ENCODE measurements at regions not wholly inside any gene's neighbourhood (a gene's known extent, or its start where the extent isn't known, plus 50 kb on each side); places are given as distances from the start of the nearest gene placed in this dataset.

DNA sequence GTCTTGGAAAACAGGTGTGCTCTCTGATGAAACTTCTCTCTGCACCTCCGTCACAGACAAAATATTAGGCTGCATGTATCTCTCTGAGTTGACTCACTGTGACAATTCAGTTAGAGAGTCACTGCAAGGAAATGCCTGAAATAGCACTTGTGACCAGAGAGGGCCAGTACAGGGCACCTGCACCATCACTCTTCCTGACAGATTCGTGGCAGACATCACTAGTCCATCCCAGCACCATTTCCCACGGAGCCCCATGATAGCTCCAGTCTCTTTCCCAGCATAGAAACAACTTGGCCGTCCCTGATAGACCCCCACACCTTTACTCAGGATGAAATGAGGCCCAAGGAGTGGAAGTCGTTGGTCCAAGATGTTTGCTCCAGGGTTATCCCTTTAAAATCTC lies 73.3 kb upstream of the ISX start:
- no peak overlapping the region for H3K4me3 ChIP-seq (ENCODE audit: low read depth, low read length)
- no peak for TF ChIP-seq CTCF (IDR thresholded peaks at IDR 0.05; ENCODE audit: control insufficient read depth, extremely low read depth, insufficient read depth)
- no peak for DNase-seq (ENCODE audit: low read depth)

- no peak for TF ChIP-seq CTCF (IDR thresholded peaks at IDR 0.05; ENCODE audit: control insufficient read depth, extremely low read depth, insufficient read depth)
- no peak overlapping the region for H3K4me3 ChIP-seq (ENCODE audit: low read depth, low read length)
- DNase-seq (ENCODE audit: low read depth), result no peak
These were observed 72.4 kb upstream of the ISX start for GRCh38 chr22:34993548-34993947.

DNA sequence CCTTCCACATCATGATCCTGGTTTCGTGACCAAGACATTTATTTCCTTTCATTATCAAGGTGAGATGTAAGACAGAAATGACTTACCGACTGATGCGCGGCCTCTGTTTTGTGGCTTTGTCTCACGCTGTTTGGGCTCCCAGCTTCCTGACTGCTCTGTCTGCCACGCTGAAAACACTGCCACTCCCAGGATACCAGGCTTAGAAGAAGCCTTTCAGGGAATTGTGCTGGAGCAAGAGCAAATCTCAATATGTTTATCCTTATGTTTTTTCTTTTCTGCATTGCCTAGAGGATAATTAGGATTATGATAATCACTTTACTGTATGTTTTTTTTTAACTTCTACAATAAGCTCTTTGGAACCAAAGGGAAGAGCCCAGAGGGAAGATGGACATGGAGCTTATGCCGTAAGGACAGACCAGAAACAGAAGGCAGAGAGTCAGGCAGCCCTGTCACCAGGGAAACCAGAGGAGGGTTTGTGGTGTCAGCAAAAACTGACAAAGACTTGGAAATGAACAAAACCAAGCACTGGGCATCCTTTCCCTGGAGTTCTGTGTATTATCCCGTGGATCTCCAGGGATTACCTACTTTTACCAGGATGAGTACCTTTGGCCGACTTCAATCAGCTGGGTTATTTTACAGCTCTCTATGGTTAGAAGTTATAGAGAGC lies 68.2 kb upstream of the ISX start:
- no peak for TF ChIP-seq CTCF (IDR thresholded peaks at IDR 0.05; ENCODE audit: control insufficient read depth, extremely low read depth, insufficient read depth)
- no peak overlapping the region for H3K4me3 ChIP-seq (ENCODE audit: low read depth, low read length)
- DNase-seq (ENCODE audit: low read depth), result no peak

- no peak for TF ChIP-seq CTCF (IDR thresholded peaks at IDR 0.05; ENCODE audit: control insufficient read depth, extremely low read depth, insufficient read depth)
- H3K4me3 ChIP-seq (ENCODE audit: low read depth, low read length), result no peak overlapping the region
- no peak for DNase-seq (ENCODE audit: low read depth)
These were observed 67.0 kb upstream of the ISX start for GRCh38 chr22:34998921-34999320.

DNA sequence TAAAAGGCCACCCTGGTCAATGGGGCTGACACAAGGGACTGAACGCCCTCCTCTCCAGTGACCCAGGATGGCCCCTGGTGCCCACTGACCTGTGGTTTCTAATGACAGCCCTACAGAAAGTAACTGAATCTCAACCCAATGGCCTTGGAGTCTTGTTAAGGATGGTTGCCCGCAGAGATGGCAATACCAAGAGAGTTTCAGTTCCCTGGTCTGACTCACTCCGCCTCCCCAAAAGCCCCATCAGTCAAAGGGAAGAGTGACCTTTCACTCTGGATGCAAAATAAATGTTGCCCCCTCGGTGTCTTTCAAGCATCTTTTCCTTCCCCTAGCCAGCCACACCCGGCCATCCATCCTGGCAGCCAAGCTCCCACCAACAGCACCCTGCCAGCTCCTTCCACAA lies 57.7 kb upstream of the ISX start:
- no peak overlapping the region for H3K4me3 ChIP-seq (ENCODE audit: low read depth, low read length)
- no peak for TF ChIP-seq CTCF (IDR thresholded peaks at IDR 0.05; ENCODE audit: control insufficient read depth, extremely low read depth, insufficient read depth)
- DNase-seq (ENCODE audit: low read depth), result no peak

DNA sequence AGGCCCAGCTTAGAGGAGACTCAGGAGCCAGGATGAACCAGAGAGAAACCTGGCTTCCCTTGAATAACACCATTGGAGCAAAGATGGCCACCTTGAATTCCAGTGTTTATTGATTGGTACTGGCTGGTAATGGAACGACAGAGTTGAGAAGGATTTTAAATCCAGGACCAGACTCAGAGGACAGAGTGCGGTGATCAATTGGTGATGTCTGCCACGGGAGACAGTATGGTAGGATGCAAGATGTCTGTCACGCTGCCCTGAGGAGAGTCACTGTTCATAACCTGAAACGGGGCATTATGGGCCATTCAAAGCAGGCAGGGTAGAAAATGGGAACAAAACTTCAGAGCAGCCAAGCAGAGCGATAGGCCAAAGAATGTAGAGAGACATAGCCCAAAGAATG lies 55.4 kb upstream of the ISX start:
- H3K4me3 ChIP-seq (ENCODE audit: low read depth, low read length), result no peak overlapping the region
- DNase-seq (ENCODE audit: low read depth), result no peak
- no peak for TF ChIP-seq CTCF (IDR thresholded peaks at IDR 0.05; ENCODE audit: control insufficient read depth, extremely low read depth, insufficient read depth)

DNA sequence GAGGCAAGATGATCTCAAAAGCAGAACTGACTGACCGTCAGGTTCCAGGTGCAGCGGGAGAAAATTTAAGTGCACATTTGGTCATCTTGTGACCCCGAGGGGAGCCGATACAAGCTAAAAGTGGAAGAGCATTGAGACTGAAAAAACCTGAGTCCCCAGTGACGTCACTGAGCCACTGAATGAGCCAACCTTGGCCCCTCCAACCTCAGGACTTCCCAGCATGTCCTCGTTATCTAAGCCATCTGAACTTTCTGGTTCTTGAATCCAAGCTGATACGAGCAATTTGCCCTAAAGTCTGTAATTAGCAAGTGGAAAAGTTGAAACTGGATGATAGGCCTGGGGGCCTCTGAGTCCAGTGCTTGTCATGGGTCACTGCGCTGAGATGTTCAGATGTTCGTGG lies 51.1 kb upstream of the ISX start:
- H3K4me3 ChIP-seq (ENCODE audit: low read depth, low read length), result no peak overlapping the region
- no peak for DNase-seq (ENCODE audit: low read depth)
- no peak for TF ChIP-seq CTCF (IDR thresholded peaks at IDR 0.05; ENCODE audit: control insufficient read depth, extremely low read depth, insufficient read depth)

Data from LNCaP clone FGC (cell line).